Stimulated activated naive CD8-positive, alpha-beta T cell treated with anti-CD3 and anti-CD28 coated beads, Interleukin-15, Interleukin-2, amounts not matched to agents 100 U/mL and 50 U/mL, for 24 hours (primary cell): ENCODE measurements at regions not wholly inside any gene's neighbourhood (a gene's known extent, or its start where the extent isn't known, plus 50 kb on each side); places are given as distances from the start of the nearest gene placed in this dataset.

ENCODE experiments used
- ATAC-seq: fragments of 150-1000 bp; cut with Tn5 transposase; one replicate; pipeline ENCODE4 v1.10.0; 2021
- DNase-seq: peaks from one replicate; pipeline ENCODE4 v3.0.0; 2021

DNA sequence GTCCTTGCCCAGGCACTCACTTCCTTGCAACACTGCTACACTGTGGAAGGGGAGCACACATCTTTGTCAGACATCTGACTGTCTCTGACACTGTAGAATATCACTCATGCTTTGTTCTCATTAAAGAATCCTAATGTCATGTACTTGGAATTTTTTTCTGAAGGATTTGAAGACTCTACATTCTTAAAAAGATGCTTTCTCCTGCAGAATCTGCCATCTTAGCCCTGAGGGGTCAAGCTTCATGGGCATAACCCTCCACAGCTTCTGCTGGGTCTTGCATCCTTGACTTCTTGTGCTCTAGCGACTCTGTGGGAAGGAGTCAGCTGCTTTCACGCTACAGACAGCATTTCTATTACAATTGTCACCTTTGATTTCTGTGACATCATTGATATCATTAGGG, 417.2 kb downstream of the QKI start:
- DNase-seq: no peak
- ATAC-seq: no peak

DNA sequence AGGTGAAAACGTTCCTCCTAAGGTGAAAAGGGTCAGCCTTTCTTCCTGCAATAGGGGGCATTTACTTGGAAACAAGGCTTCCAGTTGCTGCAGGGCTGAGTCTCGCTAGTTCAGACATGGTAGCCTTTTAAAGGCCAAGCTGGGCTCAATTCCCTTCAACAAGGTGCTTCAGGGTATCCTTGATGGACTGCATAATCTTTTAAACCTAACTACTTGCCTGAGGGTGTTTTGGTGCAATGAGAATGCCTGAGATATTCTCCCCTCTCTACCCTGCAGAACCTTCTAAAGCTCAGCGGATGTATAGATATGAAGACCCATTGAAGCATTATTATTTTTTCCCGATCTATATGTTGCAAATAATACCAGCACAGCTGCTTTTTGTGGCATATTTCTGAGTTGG, 416.1 kb downstream of the QKI start:
- ATAC-seq (no peak), DNase-seq (no peak)

DNA sequence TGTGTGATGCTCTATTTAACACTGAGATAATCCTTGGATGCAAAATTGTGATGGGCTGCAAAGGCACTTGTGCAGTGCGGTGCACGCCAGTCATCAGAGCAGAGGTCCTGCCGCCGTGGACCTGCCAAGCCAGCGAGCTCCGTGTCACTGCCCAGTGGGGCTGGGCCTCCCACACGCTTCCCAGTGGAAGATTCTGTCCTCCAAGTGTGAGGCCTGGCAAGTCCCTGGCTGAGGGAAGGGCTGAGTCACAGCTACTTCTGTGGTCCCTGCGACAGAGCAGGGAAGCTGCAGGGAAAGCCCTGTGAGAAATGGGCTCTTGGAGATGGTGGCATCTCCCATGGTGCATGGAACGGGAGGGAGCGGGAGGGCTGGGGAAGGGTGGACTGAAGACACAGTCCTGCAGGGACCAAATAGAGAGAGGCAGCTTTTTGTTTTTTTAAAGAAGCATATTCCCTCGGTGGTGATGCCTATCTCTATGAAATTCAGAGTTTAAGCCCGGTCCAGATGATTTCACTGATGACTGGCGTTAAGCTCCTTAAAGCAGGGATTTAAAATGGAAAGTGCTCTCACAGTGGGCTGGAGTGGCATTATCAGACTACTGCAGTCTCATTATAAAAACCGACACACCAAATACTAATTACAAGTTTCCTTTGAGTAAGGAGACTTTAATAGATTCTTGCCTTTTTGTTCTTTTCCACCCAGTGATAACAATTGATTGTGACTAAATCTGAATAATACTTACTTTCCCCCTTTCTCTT, 413.7 kb downstream of the QKI start:
- DNase-seq (no peak), ATAC-seq (no peak)

DNA sequence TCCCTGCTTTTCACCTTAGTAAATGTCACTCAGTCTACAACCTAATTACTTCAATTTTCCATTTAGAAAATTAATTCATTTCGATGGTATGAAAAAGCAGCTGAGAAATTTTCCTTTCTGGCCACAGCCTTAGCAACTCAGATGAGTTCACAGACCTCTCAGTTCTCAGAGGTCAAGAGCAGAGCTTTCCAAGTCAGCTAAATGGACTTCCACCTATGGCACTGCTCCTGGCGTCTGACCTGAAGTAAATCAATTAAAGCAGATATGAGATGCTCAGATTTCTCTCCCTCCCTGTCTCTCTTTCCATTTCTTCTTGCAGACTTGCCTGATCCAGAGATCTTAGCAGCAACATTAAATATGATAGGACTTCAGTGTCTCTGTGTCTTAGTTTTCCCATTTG, 412.6 kb downstream of the QKI start:
- no peak for ATAC-seq
- no peak for DNase-seq

DNA sequence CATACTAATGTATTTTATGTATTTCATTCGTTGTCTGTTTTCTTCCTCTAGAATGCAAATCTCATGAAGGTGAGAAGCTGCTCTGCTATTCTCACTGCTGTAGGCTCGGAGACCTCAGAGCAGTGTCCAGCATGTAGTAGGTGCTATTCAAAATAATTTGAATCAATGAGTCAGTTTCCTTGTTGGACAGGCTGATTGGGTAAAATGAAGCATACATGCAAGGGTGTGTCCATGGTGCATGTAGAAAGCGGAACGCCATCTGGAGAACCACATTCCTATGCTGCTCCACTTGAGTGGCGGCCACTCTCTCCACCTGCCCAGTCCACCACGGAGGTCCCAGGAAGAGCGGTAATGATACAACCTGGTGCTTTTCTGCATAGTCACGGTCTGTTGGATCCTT, 412.1 kb downstream of the QKI start:
- no peak for DNase-seq
- no peak for ATAC-seq

DNA sequence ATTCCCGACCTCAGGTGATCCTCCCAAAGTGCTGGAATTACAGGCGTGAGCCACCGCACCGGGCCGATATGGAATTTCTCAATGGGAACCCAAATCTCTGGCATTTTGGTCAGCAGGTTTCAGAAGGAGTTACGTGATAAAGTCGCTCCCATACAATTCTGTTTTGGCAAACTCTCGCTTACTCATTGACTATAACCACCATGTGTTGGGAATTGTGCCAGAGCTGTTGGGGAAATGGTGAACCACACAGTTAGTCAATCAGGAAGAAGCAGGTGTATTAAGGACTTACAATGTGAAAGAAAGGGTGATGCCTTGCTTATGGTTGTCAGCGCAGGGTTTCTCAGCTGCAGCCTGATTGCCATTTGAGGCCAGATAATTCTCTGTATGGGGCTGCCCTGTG, 410.5 kb downstream of the QKI start:
- no peak for ATAC-seq
- no peak for DNase-seq

DNA sequence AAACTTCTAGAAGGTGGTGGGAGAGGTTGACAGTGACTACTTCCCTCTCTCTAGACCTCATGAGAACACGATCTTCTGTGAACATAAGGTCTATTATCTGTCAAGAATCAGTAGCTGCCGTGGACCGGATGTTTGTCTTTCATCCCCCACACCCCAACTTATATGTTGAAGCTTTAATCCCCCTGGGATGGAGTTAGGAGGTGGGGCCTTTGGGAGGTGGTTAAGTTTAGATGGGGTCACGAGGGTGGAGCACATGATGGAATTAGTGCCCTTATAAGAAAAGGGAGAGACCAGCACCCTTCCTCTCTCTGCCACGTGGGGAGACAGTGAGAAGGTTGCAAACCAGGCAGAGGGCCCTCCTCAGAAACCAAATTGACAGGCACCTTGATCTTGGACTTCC, 409.1 kb downstream of the QKI start:
- DNase-seq (no peak), ATAC-seq (no peak)

DNA sequence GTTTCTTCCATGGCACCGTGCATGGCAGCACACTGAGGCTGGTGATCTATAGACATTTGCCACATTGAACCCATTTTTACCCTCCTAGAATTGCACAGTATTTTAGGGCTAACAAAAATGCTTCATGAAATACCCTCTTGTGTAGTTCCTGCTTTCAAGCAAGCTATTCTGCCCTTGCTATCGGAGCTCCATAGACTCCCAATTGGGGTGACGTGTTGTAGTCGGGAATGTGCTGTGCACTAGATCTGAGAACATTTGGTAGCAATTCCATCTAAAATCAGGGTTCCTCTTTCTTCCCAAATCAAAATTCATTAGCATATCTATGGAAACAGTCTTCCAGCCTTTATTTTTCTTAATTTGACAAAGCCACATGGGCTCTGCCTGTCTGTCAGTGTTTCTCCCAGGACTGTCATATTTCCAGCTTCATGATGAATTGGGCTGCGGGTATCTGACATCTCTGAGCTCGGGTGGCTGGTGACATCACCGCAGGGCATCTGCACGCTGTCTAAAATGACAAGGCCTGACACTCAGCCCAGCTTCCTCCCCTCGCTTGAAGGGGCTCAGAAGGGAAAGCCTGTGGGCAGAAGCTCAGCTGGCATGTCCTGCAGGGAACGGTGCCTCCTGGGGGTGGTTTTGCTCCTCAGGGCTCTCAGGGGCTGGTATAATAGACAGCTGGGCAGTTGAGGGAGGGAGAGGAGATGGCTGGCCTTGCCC, 406.4 kb downstream of the QKI start:
- no peak for ATAC-seq
- no peak for DNase-seq

DNA sequence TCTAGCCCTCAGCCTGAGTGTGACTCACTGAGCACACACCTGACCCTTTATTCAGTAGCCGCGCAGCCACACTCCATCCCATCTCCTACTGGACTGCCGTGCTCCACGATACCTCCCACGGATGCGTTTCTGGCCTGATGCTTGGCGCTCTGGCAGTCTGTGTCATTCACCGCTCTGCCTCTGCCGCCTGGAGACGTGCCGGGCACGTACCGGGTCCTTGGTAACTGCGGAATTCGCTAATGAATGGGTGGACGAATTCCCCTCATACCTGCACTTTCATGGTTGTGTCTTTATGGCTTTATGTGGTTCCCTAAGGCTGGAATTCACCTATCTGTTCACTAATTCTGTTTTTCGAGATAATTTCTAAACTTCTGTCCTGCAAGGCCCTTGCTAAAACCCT, 405.7 kb downstream of the QKI start:
- ATAC-seq: no peak
- DNase-seq: no peak

DNA sequence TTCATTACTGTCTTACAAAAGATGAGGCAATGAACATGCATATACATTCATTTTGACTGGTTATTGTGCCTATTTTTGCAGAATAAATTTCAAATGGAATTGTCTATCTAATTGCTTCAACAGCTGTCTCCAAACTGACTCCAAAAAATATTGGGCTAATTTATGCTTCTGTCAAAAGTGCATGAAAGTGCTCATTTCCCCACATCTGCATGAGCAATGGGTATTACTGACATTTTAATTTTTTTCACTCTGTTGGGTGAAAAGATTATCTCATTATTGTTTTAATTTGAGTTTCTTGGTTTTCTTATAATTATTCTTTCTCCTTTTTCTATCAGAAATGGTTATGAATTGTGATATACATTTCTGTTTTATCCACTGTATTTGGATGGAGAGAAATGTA, 404.2 kb downstream of the QKI start:
- ATAC-seq: no peak
- no peak for DNase-seq

DNA sequence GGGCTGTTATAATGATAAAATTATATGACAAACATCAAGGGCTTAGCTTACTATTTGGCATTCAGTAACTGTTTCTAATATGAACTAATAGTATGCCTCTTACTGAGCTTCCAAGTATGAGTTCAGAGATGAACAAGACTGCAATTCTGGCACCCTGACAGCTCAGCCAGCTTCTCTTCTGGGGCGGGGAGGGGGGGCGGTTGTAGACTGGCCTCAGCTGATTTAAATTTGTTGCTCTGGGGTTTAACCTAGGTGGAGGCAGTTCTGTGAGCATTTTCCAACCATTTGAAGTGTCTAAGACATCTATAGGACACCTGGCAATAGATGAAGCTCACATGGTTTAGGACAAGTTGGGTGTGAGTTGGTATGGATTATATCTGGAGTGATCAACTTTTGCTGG, 401.9 kb downstream of the QKI start:
- DNase-seq (no peak), ATAC-seq (no peak)

DNA sequence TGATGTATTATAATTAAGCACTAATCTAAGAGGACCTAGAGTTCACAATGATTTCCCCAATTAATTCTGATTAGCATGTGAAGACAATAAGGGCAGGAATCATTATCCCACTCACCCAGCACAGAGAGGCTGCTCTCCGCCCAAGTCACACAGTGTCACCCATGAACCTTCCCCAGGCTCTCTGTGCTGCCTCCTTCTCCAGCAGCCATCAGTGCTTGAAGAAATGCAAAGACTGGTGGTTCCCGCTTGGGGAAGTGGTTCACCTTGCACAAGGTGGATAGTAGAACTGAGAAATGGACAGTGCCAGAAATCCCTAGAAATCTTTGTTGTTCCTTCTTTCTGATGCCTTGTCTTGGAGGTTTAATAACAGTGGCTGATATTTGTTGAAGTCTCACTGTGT, 401.3 kb downstream of the QKI start:
- ATAC-seq (no peak), DNase-seq (no peak)

DNA sequence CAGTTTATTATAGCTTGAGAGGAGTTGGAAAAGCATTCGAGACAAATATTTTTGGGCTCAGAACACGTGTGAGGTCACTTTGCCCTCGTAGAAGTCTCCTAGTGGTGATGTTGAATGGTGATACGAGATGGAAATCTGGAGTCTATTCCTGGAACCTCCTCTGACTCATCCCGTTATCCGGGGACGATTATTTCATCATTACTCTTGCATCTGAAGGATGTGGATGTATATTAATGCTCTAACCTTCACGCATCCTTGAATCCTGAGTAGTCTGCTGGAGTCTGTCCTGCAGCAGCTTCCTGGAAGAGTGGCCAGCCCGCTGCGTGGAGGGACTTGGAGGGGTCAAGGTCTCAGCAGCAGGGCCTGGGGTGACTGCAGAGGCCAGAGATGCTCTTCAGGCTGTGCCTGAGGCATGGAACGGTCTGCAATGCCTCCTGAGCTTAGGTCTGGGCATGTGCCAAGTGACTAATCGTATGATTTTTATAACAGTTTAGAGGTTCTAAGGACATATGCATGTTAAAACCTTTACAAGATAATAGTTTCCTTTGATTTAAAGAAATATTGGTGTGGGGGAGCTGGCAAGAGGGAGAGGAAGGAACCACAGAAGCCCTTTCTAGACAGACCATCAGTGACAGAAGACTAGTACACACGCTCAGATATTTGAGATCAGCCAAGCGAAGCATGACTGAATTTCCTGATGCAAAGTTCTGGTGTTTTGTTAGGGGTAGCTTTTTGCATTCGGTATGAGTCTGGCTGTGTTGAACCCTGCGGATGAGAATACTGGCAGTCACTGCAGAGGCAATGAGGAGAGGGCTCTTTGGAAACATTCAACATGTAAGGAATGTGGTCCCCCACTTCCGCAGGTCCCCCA, 400.2 kb downstream of the QKI start:
- DNase-seq: no peak
- ATAC-seq: no peak

DNA sequence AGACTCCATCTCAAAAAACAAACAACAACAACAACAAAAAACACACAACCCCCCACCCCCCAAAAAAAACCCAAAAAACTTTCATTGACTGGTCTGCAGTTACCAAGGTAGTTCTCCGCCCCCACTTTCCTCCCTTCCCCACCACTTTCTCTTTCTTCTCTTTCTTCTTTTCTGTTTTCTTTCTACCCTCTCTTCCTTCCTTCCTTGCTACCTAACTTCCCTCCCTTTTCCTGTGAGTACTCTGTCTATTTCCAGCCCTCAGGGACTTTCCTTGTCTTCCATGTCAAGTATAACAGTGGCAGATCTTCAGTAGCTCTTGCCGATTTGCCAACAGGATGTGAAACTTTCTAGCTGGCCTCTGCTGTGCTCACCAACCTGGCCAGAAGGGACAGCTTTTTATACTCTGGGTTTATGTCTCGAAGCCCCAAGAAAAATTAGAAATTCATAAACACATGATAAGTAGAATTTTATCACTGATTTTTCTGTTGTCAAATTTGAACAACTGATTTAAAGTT, 399.5 kb downstream of the QKI start:
- DNase-seq: no peak
- no peak for ATAC-seq

DNA sequence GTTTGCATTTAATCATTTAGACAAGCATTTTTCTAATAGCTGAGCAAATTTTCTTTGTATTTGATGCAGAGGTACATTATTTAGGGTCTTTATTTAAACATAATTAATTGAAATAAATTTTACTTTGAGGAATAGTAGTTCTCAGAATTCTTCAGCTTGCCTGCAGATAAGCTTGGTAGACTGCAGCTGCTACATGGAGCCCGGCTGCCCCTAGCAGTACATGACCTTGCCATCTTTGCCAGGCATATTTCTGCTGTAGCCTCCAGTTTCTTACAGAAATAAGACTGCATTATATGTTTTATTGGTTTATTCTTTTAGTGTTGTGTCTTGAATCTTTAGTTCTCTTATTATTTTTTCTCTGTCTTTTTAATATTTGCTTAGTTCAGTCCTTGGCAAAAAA, 396.8 kb downstream of the QKI start:
- DNase-seq: no peak
- ATAC-seq: no peak

DNA sequence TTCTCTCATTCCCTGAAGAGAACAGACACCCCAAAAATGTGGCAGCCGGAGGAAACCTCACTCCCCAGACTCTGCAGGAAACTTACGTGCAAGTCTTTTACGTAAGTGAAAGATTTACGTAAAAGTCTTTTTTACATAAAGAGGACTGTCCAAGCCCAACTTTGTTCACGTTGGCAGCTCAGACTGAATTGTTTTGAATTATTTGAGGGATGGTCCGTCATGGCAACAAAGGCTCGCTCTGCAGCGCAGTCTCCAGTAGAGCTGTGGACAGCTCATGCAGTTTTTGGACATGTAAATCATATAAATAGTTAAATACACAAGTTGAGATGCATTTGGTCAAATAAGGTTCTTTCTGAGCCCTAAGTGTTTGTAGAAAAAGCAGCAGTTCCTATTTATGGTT, 394.8 kb downstream of the QKI start:
- DNase-seq (no peak), ATAC-seq (no peak)

DNA sequence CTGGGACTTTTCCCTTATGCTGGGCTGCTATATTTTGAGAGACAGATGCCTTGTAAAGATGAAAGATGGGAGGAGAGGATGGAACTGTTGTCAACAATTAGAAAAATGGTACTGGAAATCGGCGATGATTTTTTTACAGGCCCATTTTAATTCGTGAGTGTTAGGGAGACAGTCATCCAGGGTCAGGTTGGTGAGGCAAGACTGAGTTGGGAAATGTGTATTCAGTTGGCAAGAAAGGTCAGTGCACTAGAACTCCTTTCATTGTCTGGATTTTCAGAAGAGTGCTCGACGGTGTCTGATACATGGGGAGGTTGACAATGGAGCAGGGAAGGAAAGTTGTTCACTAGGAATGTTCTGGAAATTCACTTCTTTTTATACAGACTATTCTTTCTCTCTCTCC, 394.4 kb downstream of the QKI start:
- DNase-seq (no peak), ATAC-seq (no peak)

DNA sequence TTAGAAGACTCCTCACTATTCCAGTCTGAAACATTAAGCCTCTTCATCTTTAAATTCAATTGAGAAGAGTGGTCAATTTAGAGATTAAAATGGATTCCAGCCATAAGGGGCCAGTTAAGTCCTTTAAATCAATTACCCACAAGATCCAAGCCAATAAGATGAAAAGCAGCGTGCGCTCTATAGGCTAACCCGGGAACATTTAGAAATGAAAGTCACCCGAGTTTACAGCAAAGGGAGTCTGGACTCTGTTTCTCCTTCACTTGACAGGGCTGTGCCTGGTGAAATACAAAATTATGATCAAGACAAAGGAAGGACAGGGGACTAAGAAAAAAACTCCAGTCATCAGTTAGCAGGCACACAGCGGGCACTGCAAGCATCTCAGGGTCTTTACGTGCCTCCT, 393.7 kb downstream of the QKI start:
- ATAC-seq: no peak

DNA sequence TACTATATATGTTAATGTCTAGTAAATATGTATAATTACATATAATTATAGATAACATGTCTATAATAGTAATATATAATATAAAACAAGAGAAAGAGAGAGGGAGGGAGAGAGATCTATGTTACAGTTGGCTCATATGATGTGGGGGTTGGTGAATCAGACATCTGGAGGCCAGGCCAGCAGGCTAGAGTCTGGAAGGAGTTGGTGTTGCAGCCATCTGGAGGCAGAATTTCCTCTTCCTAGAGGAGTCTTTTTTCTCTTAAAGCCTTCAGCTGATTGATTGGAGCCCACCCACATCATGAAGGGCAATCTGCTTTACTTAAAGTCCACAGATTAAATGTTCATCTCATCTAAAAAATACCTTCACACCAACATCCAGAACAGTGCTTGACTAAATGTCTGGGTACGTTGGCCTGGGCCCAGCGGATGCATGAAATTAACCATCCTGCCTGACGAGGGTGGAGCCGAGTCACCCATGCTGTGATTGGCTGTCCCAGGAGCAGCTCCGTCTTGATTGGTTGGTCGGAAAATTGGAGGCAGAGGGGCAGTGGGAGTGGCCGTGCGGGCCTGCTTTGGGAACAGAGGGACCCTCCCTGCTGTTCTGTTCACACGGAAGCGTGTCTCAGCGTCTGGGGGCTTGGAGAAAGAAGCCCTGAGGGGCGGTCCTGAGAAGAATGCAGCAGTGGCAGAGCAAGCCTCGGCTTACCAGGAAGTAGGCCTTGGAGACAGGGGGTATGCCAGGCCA, 392.4 kb downstream of the QKI start:
- ATAC-seq: no peak
- no peak for DNase-seq

More for the DNA sequence above, 393.7 kb downstream of the QKI start:
- DNase-seq: no peak

DNA sequence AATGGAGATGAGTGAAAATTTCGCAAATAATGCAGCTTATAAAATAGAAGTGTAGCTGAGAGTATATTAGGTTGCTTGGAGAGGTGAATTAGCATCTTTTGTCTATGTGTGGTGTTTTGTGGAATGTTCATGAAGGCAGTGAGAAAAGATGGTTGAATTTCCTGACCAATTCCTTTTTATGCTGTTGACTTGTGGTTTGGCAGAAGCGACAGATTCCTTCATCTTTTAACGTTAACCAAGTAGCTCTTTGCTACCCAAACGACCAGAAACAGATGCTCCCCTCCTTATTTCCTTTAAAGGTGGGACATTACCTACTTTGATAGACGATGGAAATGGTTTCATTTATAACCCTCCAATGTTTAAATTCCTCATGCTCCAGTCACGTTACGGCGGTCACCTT, 390.5 kb downstream of the QKI start:
- DNase-seq: no peak
- ATAC-seq: no peak

DNA sequence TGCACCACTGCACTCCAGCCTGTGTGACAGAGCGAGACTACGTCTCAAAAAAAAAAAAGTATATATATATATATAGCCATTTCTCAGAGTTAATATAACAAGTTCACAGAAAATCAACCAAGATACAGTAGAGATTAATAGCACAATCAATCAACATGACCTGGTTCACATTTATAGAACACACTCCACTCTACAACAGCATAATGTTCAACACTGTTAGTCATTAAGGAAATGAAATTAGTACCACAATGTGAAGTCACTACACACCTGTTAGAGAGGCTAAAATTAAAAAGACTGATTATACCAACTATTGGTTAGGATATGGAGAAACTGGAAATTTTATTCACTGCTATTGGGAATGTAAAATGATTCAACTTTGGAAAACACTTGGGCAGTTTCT, 387.7 kb downstream of the QKI start:
- no peak for DNase-seq
- ATAC-seq: no peak

DNA sequence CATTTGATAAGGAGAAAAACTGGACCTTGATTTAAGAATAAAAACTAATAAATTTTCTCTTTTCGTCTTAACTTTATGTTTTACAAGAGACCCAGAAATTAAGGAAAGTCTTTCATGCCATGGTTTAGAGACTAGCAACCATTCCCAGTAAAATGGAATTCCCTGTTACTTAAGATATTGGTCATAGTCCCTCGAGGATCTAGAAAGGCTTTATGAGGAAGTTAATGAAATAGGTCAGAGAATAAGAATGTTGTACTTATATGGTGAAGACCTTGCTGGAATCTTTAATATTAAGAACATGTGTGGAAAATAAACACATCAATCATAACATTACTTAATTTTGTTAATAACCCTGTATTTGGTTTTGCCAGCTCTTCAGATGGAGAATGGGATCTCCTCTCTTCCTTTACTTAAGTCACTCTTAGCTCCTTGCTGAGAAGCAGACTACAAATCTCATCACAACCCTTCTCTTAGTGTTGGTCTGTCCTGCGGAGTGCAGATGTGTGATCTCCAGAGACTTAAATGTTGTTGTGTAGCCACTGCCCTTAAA, 382.9 kb downstream of the QKI start:
- ATAC-seq: no peak
- no peak for DNase-seq
